ENCODE measurements at regions not wholly inside any gene's neighbourhood (a gene's known extent, or its start where the extent isn't known, plus 50 kb on each side); places are given as distances from the start of the nearest gene placed in this dataset.

DNA sequence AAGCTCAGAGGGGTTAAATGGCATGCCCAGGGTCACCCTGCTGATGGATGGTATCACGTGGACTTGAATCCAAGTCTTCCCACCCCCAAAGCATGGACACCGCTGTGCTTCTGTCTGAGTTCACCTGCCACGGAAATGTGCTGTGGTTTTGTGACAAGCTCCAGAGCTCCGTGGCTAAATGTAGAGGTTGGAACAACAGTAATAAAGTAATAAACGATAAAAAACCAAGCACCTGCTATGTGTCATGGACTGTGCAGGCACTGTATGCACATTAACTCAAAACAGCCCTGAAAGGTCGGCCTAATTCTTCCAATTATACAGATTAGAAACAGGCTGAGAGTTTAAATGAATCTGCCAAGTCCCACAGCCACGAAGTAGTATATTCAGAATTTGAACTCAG, 182.1 kb upstream of the NAV2 start:
- Histone ChIP-seq H3K36me3 (ENCODE audit: control insufficient read depth in 1 of 2, insufficient read depth in 2 of 2, low read length in 2 of 2) (no peaks in the 10 kb centered on the region), H3K27ac (ENCODE audit: low read depth, low read length) (no peak overlapping the region), H3K9ac (ENCODE audit: low read depth in 1 of 2, low read length in 2 of 2) (no peak overlapping the region), H3K4me3 (ENCODE audit: low read depth in 1 of 2, low read length in 2 of 2) (no peak overlapping the region), H3K9me3 (ENCODE audit: control insufficient read depth in 1 of 2, low read length in 2 of 2) (no peaks in the 10 kb centered on the region), H3K4me1 (ENCODE audit: control insufficient read depth in 1 of 2, insufficient read depth in 2 of 2, low read length in 2 of 2) (no peaks in the 10 kb centered on the region), H3K27me3 (ENCODE audit: control insufficient read depth in 1 of 2, insufficient read depth in 2 of 2, low read length in 2 of 2) (no peaks in the 10 kb centered on the region)

DNA sequence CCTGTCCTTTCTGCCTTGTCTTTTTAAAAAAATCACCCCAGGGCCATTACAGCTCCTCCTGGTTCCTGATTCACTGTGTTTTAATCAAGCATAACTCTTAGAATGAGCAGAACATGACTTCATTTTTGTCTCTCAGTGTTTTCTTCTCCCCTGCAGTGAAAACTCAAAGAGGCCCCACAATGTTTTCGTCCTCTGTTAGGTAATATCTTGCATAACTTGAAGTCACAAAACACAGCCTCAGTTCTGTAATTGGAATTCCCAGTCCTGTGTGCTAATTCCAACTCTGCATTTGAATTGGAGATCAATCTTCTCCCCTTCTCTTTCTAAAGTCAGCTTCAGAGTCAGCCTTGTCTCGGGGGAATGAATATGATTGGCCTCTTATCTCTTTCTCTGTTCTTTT, 186.5 kb upstream of the NAV2 start:
- Histone ChIP-seq H3K27me3 (ENCODE audit: control insufficient read depth in 1 of 2, insufficient read depth in 2 of 2, low read length in 2 of 2) (no peaks in the 10 kb centered on the region), H3K36me3 (ENCODE audit: control insufficient read depth in 1 of 2, insufficient read depth in 2 of 2, low read length in 2 of 2) (no peaks in the 10 kb centered on the region), H3K27ac (ENCODE audit: low read depth, low read length) (no peak overlapping the region), H3K9me3 (ENCODE audit: control insufficient read depth in 1 of 2, low read length in 2 of 2) (no peaks in the 10 kb centered on the region), H3K4me1 (ENCODE audit: control insufficient read depth in 1 of 2, insufficient read depth in 2 of 2, low read length in 2 of 2) (no peaks in the 10 kb centered on the region), H3K9ac (ENCODE audit: low read depth in 1 of 2, low read length in 2 of 2) (no peak overlapping the region), H3K4me3 (ENCODE audit: low read depth in 1 of 2, low read length in 2 of 2) (no peak overlapping the region)

DNA sequence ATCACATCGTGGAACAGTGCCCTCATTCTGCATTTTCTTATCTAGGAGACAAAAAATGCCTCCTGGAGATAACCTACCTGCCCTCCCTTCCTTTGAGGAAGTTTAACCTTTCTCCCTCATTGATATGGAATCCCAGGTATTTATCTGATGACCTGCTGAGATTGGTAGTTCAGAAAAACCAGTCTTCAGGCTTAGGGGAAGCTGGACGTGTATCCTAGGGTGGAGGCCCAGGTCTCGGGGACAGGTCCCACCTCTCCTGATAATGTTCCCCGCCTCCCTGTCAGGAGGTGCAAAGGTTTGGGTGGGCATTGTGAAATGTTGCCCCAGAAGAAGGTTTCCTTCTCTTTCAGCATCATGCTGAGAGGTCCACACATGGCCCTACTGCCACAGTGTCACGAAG, 186.9 kb upstream of the NAV2 start:
- H3K4me1 ChIP-seq (ENCODE audit: control insufficient read depth in 1 of 2, insufficient read depth in 2 of 2, low read length in 2 of 2): no peaks in the 10 kb centered on the region
- no peaks in the 10 kb centered on the region for H3K36me3 ChIP-seq (ENCODE audit: control insufficient read depth in 1 of 2, insufficient read depth in 2 of 2, low read length in 2 of 2)
- no peaks in the 10 kb centered on the region for H3K27me3 ChIP-seq (ENCODE audit: control insufficient read depth in 1 of 2, insufficient read depth in 2 of 2, low read length in 2 of 2)
- no peaks in the 10 kb centered on the region for H3K9me3 ChIP-seq (ENCODE audit: control insufficient read depth in 1 of 2, low read length in 2 of 2)
- no peak overlapping the region for H3K4me3 ChIP-seq (ENCODE audit: low read depth in 1 of 2, low read length in 2 of 2)
- H3K9ac ChIP-seq (ENCODE audit: low read depth in 1 of 2, low read length in 2 of 2): no peak overlapping the region
- H3K27ac ChIP-seq (ENCODE audit: low read depth, low read length): no peak overlapping the region

DNA sequence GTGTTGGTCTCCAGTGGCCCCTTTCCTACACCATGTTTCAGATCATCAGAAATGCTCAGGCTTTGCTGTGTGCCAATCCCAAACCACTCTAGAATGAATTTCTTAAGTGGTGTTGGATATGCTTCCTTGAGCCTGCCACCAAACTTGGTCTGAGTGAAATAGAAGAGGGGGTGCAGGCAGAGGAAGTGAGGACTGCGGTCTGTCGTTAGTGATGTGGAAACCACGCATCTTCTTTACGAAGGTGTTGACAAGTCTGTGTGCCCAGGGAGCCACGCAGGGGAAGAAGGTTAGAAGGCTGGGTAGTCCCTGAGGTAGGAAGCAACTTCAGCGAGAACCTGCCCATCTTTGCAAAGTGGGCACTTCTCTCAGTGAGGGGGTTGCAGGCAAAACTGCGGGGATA, 187.4 kb upstream of the NAV2 start:
- Histone ChIP-seq H3K9ac (ENCODE audit: low read depth in 1 of 2, low read length in 2 of 2) (no peak overlapping the region), H3K4me1 (ENCODE audit: control insufficient read depth in 1 of 2, insufficient read depth in 2 of 2, low read length in 2 of 2) (no peaks in the 10 kb centered on the region), H3K27ac (ENCODE audit: low read depth, low read length) (no peak overlapping the region), H3K9me3 (ENCODE audit: control insufficient read depth in 1 of 2, low read length in 2 of 2) (no peaks in the 10 kb centered on the region), H3K4me3 (ENCODE audit: low read depth in 1 of 2, low read length in 2 of 2) (no peak overlapping the region), H3K27me3 (ENCODE audit: control insufficient read depth in 1 of 2, insufficient read depth in 2 of 2, low read length in 2 of 2) (no peaks in the 10 kb centered on the region), H3K36me3 (ENCODE audit: control insufficient read depth in 1 of 2, insufficient read depth in 2 of 2, low read length in 2 of 2) (no peaks in the 10 kb centered on the region)

DNA sequence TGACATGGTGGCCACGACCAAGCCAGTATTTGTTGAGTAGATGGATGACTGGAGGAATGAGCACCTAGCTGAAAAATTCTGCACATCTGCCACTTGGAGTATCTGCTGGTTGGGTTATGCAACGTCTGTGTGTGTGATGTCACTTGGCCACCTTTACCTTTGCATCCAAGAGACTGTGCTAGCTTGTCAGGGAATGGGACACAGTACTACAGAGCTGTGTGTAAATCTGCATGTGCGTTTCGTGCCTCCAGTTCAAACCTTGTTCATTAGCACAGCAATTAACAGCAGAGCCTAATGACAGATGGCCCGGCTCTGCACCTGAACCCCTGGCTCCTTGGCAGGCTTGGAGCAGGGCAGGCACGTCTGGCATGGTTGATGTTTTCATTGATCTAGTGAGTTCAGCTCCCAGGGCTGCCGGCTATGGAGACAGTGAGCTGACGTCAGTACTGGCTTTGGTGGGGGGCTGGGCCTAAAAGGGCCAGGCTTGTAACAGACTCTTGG, 188.4 kb upstream of the NAV2 start:
- no peak overlapping the region for H3K27ac ChIP-seq (ENCODE audit: low read depth, low read length)
- H3K4me3 ChIP-seq (ENCODE audit: low read depth in 1 of 2, low read length in 2 of 2): no peak overlapping the region

DNA sequence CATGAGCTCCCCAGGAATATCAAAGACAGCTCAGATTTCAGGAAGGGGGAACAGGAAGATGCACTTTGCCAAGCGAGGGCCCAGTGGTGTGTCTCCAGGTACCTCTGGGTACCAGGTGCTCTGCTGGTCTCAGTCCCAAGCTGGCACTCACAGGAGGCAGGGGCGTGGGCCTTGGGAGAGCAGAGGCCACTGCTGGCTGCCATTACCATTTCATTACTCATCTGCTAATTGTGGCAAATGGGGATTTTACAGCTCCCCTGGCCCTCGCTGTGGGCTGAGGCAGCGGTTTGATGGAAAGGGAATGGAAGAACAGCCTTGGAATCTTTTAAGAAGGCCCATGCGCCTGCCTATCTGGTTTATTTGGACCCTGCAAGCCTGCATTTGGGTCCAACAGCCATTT, 192.0 kb upstream of the NAV2 start:
- H3K36me3 ChIP-seq (ENCODE audit: control insufficient read depth in 1 of 2, insufficient read depth in 2 of 2, low read length in 2 of 2): no peaks in the 10 kb centered on the region
- no peak overlapping the region for H3K9ac ChIP-seq (ENCODE audit: low read depth in 1 of 2, low read length in 2 of 2)
- no peaks in the 10 kb centered on the region for H3K27me3 ChIP-seq (ENCODE audit: control insufficient read depth in 1 of 2, insufficient read depth in 2 of 2, low read length in 2 of 2)
- H3K4me1 ChIP-seq (ENCODE audit: control insufficient read depth in 1 of 2, insufficient read depth in 2 of 2, low read length in 2 of 2): no peaks in the 10 kb centered on the region
- no peaks in the 10 kb centered on the region for H3K9me3 ChIP-seq (ENCODE audit: control insufficient read depth in 1 of 2, low read length in 2 of 2)
- no peak overlapping the region for H3K27ac ChIP-seq (ENCODE audit: low read depth, low read length)
- no peak overlapping the region for H3K4me3 ChIP-seq (ENCODE audit: low read depth in 1 of 2, low read length in 2 of 2)

More for the DNA sequence above, 188.4 kb upstream of the NAV2 start:
- Histone ChIP-seq H3K27me3 (ENCODE audit: control insufficient read depth in 1 of 2, insufficient read depth in 2 of 2, low read length in 2 of 2) (no peaks in the 10 kb centered on the region), H3K4me1 (ENCODE audit: control insufficient read depth in 1 of 2, insufficient read depth in 2 of 2, low read length in 2 of 2) (no peaks in the 10 kb centered on the region), H3K36me3 (ENCODE audit: control insufficient read depth in 1 of 2, insufficient read depth in 2 of 2, low read length in 2 of 2) (no peaks in the 10 kb centered on the region), H3K9me3 (ENCODE audit: control insufficient read depth in 1 of 2, low read length in 2 of 2) (no peaks in the 10 kb centered on the region), H3K9ac (ENCODE audit: low read depth in 1 of 2, low read length in 2 of 2) (no peak overlapping the region)

DNA sequence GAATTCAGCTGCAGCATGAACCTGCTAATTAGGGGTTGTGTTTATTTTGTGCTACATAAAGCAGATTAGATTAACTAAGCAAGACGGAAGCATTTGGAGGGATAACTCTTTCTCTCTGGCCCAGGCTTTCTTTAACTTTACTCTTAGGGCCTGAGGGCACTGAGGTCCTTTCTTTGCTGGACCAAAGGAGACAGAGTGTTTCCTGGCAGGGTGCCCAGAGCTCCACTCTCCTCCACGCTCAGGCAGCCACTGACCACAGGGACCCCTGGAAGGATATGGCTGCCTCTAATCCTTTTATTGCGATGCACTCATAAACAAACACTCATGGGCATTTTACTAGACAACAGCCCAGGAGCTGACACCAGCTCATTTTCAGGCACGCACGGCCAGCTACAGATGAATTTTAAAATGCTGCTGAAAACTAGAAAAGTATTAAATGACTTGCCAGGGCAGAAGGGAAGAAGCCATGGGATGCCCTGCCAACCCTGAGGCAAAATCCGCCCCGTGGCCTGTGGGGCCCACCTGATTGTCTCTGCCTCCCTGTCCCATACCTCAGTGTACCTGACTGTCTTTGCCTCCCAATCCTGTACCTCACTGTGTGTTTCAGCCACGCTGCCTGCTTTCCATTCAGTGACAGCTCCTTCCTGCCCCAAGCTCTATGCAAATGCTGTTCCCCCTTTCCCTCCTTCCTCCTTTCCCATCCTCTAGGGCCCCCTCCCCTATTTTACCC, 192.6 kb upstream of the NAV2 start:
- H3K4me3 ChIP-seq (ENCODE audit: low read depth in 1 of 2, low read length in 2 of 2): no peak overlapping the region
- H3K27me3 ChIP-seq (ENCODE audit: control insufficient read depth in 1 of 2, insufficient read depth in 2 of 2, low read length in 2 of 2): no peaks in the 10 kb centered on the region
- no peaks in the 10 kb centered on the region for H3K4me1 ChIP-seq (ENCODE audit: control insufficient read depth in 1 of 2, insufficient read depth in 2 of 2, low read length in 2 of 2)
- no peak overlapping the region for H3K27ac ChIP-seq (ENCODE audit: low read depth, low read length)
- H3K36me3 ChIP-seq (ENCODE audit: control insufficient read depth in 1 of 2, insufficient read depth in 2 of 2, low read length in 2 of 2): no peaks in the 10 kb centered on the region
- H3K9ac ChIP-seq (ENCODE audit: low read depth in 1 of 2, low read length in 2 of 2): no peak overlapping the region
- H3K9me3 ChIP-seq (ENCODE audit: control insufficient read depth in 1 of 2, low read length in 2 of 2): no peaks in the 10 kb centered on the region

DNA sequence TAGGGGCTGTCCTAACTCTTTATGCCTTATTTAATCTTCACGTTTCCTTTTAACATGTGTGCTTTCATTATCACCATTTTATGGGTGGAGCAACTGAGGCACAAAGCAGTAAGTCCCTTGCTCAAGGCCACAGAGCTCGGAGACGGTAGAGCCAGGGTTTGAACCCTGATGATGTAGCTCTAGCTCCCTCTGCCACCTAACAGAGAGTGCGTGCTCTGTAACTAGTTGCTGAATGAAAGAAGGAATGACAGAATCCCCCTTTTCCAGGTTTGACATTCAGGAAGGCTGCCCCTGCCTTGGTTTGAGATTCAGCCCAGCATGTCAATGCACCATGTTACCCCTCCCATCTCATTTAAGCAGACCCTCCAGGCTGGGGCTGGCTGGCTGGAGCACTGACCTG, 193.3 kb upstream of the NAV2 start:
- Histone ChIP-seq H3K4me1 (ENCODE audit: control insufficient read depth in 1 of 2, insufficient read depth in 2 of 2, low read length in 2 of 2) (no peaks in the 10 kb centered on the region), H3K9me3 (ENCODE audit: control insufficient read depth in 1 of 2, low read length in 2 of 2) (no peaks in the 10 kb centered on the region), H3K36me3 (ENCODE audit: control insufficient read depth in 1 of 2, insufficient read depth in 2 of 2, low read length in 2 of 2) (no peaks in the 10 kb centered on the region), H3K27ac (ENCODE audit: low read depth, low read length) (no peak overlapping the region), H3K27me3 (ENCODE audit: control insufficient read depth in 1 of 2, insufficient read depth in 2 of 2, low read length in 2 of 2) (no peaks in the 10 kb centered on the region), H3K4me3 (ENCODE audit: low read depth in 1 of 2, low read length in 2 of 2) (no peak overlapping the region), H3K9ac (ENCODE audit: low read depth in 1 of 2, low read length in 2 of 2) (no peak overlapping the region)

GRCh38 chr11:19513253-19513652, 199.4 kb upstream of the NAV2 start:
- no peaks in the 10 kb centered on the region for H3K9me3 ChIP-seq (ENCODE audit: control insufficient read depth in 1 of 2, low read length in 2 of 2)
- no peak overlapping the region for H3K9ac ChIP-seq (ENCODE audit: low read depth in 1 of 2, low read length in 2 of 2)
- peaks cover 0 to 6% of the 10 kb centered on the region in 2 donors for H3K27me3 ChIP-seq (ENCODE audit: control insufficient read depth in 1 of 2, insufficient read depth in 2 of 2, low read length in 2 of 2)
- no peak overlapping the region for H3K4me3 ChIP-seq (ENCODE audit: low read depth in 1 of 2, low read length in 2 of 2)
- H3K27ac ChIP-seq (ENCODE audit: low read depth, low read length): no peak overlapping the region
- peaks cover 12 to 14% of the 10 kb centered on the region in 2 donors for H3K4me1 ChIP-seq (ENCODE audit: control insufficient read depth in 1 of 2, insufficient read depth in 2 of 2, low read length in 2 of 2)
- no peaks in the 10 kb centered on the region for H3K36me3 ChIP-seq (ENCODE audit: control insufficient read depth in 1 of 2, insufficient read depth in 2 of 2, low read length in 2 of 2)

- Histone ChIP-seq H3K9me3 (ENCODE audit: control insufficient read depth in 1 of 2, low read length in 2 of 2) (no peaks in the 10 kb centered on the region), H3K4me3 (ENCODE audit: low read depth in 1 of 2, low read length in 2 of 2) (no peak overlapping the region), H3K27ac (ENCODE audit: low read depth, low read length) (no peak overlapping the region), H3K9ac (ENCODE audit: low read depth in 1 of 2, low read length in 2 of 2) (no peak overlapping the region), H3K4me1 (ENCODE audit: control insufficient read depth in 1 of 2, insufficient read depth in 2 of 2, low read length in 2 of 2) (peaks cover 14 to 15% of the 10 kb centered on the region in 2 donors), H3K27me3 (ENCODE audit: control insufficient read depth in 1 of 2, insufficient read depth in 2 of 2, low read length in 2 of 2) (peaks cover 0 to 6% of the 10 kb centered on the region in 2 donors), H3K36me3 (ENCODE audit: control insufficient read depth in 1 of 2, insufficient read depth in 2 of 2, low read length in 2 of 2) (no peaks in the 10 kb centered on the region)
Observed at GRCh38 chr11:19512618-19513017, 200.0 kb upstream of the NAV2 start.

All from duodenal mucosa (tissue), 2 donors.